ENCODE measurements at regions not wholly inside any gene's neighbourhood (a gene's known extent, or its start where the extent isn't known, plus 50 kb on each side); places are given as distances from the start of the nearest gene placed in this dataset.

GRCh38 chr12:94879542-94879941 lies 124.0 kb downstream of the NDUFA12 start:
- no peaks in the 10 kb centered on the region for H3K4me1 ChIP-seq (ENCODE audit: insufficient read depth, low read length, poor library complexity, severe bottlenecking)
- H3K4me3 ChIP-seq (ENCODE audit: low read depth, low read length, poor library complexity, severe bottlenecking), result no peak overlapping the region
- intact Hi-C loops (cut with micrococcal nuclease; ENCODE audit: unreplicated experiment), result loop anchor here (5.0 to 10.0 kb wide), 2 partner anchors 167 to 335 kb away; no protein-coding TSS in a partner anchor
- no peak for TF ChIP-seq EZH2 (IDR thresholded peaks at IDR 0.05; ENCODE audit: borderline replicate concordance, low read depth, low read length, poor library complexity, severe bottlenecking)
- TF ChIP-seq, protein P1, sequence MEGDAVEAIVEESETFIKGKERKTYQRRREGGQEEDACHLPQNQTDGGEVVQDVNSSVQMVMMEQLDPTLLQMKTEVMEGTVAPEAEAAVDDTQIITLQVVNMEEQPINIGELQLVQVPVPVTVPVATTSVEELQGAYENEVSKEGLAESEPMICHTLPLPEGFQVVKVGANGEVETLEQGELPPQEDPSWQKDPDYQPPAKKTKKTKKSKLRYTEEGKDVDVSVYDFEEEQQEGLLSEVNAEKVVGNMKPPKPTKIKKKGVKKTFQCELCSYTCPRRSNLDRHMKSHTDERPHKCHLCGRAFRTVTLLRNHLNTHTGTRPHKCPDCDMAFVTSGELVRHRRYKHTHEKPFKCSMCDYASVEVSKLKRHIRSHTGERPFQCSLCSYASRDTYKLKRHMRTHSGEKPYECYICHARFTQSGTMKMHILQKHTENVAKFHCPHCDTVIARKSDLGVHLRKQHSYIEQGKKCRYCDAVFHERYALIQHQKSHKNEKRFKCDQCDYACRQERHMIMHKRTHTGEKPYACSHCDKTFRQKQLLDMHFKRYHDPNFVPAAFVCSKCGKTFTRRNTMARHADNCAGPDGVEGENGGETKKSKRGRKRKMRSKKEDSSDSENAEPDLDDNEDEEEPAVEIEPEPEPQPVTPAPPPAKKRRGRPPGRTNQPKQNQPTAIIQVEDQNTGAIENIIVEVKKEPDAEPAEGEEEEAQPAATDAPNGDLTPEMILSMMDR (conservative IDR thresholded peaks at IDR 0.05; ENCODE audit: low read depth, low read length), result no peak
- ChIA-PET CTCF (no interaction called here), POLR2A (ENCODE audit: low non-redundant PET) (no interaction called here)
- no TSS peak for BruUV-seq (replicated peaks)
- H3K27me3 ChIP-seq (replicated peaks; ENCODE audit: insufficient read depth, low read depth, low read length, poor library complexity), result peaks cover 34% of the 10 kb centered on the region
- no peak for DNase-seq (ENCODE audit: low spot score)
- H3K36me3 ChIP-seq (ENCODE audit: insufficient read depth, low read length, poor library complexity, severe bottlenecking), result no peaks in the 10 kb centered on the region
- H3K27ac ChIP-seq (ENCODE audit: low read depth, low read length, poor library complexity, severe bottlenecking), result no peak overlapping the region
- H3K9me3 ChIP-seq (ENCODE audit: low read depth, low read length, poor library complexity, severe bottlenecking), result no peaks in the 10 kb centered on the region

DNA sequence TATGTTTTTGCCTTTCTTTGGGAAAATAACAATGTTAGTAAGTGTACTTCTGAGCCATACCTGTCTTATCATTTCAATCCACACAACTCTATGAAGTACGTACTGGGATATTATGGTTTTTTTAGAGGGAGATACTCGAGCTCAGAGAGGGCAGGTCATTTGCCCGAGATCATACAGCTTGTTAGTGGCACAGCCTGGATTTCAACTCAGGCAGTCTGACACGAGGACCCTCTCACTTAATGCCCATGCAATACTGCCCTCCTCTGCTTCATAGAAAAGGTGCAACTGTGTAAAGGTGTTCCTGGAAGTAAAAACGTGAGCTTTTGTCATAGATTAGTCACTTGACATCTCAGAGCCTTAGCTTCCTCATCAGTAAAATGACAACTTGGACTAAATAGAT lies 128.0 kb downstream of the NDUFA12 start:
- no peak overlapping the region for H3K27ac ChIP-seq (ENCODE audit: low read depth, low read length, poor library complexity, severe bottlenecking)
- H3K36me3 ChIP-seq (ENCODE audit: insufficient read depth, low read length, poor library complexity, severe bottlenecking), result no peaks in the 10 kb centered on the region
- TF ChIP-seq, protein P1 (conservative IDR thresholded peaks at IDR 0.05; ENCODE audit: low read depth, low read length), result peak; percentile 38
- no peak for TF ChIP-seq EZH2 (IDR thresholded peaks at IDR 0.05; ENCODE audit: borderline replicate concordance, low read depth, low read length, poor library complexity, severe bottlenecking)
- no peak for DNase-seq (ENCODE audit: low spot score)
- no peak overlapping the region for H3K4me3 ChIP-seq (ENCODE audit: low read depth, low read length, poor library complexity, severe bottlenecking)
- intact Hi-C loops (cut with micrococcal nuclease; ENCODE audit: unreplicated experiment), result loop anchor here (5.0 to 10.0 kb wide), 2 partner anchors 163 to 331 kb away; no protein-coding TSS in a partner anchor
- CTCF ChIA-PET, result interaction anchor here (0.6 kb wide), 3 partner anchors 197 to 733 kb away, joined by 3 to 5 read pairs (median 4); no protein-coding TSS in a partner anchor
- peaks cover 74% of the 10 kb centered on the region for H3K27me3 ChIP-seq (replicated peaks; ENCODE audit: insufficient read depth, low read depth, low read length, poor library complexity)
- POLR2A ChIA-PET (ENCODE audit: low non-redundant PET), result interaction anchor here (0.5 kb wide), 1 partner anchor 450 kb away, joined by 4 read pairs; no protein-coding TSS in a partner anchor
- H3K4me1 ChIP-seq (ENCODE audit: insufficient read depth, low read length, poor library complexity, severe bottlenecking), result no peaks in the 10 kb centered on the region
- no TSS peak for BruUV-seq (replicated peaks)
- H3K9me3 ChIP-seq (ENCODE audit: low read depth, low read length, poor library complexity, severe bottlenecking), result no peaks in the 10 kb centered on the region

DNA sequence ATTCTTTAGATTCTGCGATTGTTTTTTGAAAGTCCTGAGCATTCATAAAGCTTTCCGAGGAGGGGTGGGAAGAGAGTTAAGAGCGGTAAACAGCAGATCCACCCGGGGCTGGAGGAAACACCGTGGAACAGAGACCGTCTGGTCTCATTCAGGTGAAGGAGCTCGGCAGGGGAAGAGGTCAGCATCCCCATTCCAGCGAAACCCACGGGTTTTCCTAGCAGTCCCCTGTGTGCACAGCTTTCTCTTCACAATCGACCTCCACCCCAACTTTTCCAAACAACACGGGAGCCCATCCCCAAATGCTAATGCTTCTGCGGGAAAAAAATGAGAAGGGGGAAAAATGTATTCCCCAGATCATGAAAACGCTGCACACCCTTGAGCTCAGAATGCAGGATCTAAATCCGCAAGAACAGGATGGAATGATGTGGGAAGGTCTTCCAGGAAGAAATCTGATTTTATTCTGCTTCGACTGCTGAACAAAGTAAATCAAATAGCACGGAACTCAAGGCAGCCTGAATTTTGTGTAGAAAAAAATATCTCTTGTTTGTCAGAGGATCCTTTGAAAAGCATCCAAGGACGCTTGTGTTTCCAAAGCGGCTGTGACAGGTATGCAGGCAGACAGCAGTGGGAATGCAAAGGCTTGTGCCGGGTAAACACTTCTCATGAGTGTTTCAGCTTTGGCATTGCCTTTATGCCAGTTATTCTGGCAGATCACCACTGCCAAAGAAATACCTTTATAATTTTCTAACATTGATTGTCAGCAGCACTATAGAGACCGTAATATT lies 128.8 kb downstream of the NDUFA12 start:
- no peaks in the 10 kb centered on the region for H3K9me3 ChIP-seq (ENCODE audit: low read depth, low read length, poor library complexity, severe bottlenecking)
- BruUV-seq (replicated peaks), result no TSS peak
- ChIA-PET CTCF (interaction anchor here (0.6 kb wide), 2 partner anchors 271 to 658 kb away, joined by 3 read pairs; no protein-coding TSS in a partner anchor), POLR2A (ENCODE audit: low non-redundant PET) (no interaction called here)
- H3K4me1 ChIP-seq (ENCODE audit: insufficient read depth, low read length, poor library complexity, severe bottlenecking), result no peaks in the 10 kb centered on the region
- H3K36me3 ChIP-seq (ENCODE audit: insufficient read depth, low read length, poor library complexity, severe bottlenecking), result no peaks in the 10 kb centered on the region
- intact Hi-C loops (cut with micrococcal nuclease; ENCODE audit: unreplicated experiment), result loop anchor here (5.0 to 10.0 kb wide), 2 partner anchors 162 to 330 kb away; no protein-coding TSS in a partner anchor
- peak; percentile 73 for TF ChIP-seq EZH2 (IDR thresholded peaks at IDR 0.05; ENCODE audit: borderline replicate concordance, low read depth, low read length, poor library complexity, severe bottlenecking)
- TF ChIP-seq, protein P1 (conservative IDR thresholded peaks at IDR 0.05; ENCODE audit: low read depth, low read length), result no peak
- no peak for DNase-seq (ENCODE audit: low spot score)
- peaks cover 77% of the 10 kb centered on the region for H3K27me3 ChIP-seq (replicated peaks; ENCODE audit: insufficient read depth, low read depth, low read length, poor library complexity)
- no peak overlapping the region for H3K4me3 ChIP-seq (ENCODE audit: low read depth, low read length, poor library complexity, severe bottlenecking)
- no peak overlapping the region for H3K27ac ChIP-seq (ENCODE audit: low read depth, low read length, poor library complexity, severe bottlenecking)

Measured in A673 (cell line).